ENCODE measurements at regions not wholly inside any gene's neighbourhood (a gene's known extent, or its start where the extent isn't known, plus 50 kb on each side); places are given as distances from the start of the nearest gene placed in this dataset.

GRCh38 chr22:48449466-48450187, 1378.0 kb downstream of the BRD1 start:
- TF ChIP-seq, protein P1, sequence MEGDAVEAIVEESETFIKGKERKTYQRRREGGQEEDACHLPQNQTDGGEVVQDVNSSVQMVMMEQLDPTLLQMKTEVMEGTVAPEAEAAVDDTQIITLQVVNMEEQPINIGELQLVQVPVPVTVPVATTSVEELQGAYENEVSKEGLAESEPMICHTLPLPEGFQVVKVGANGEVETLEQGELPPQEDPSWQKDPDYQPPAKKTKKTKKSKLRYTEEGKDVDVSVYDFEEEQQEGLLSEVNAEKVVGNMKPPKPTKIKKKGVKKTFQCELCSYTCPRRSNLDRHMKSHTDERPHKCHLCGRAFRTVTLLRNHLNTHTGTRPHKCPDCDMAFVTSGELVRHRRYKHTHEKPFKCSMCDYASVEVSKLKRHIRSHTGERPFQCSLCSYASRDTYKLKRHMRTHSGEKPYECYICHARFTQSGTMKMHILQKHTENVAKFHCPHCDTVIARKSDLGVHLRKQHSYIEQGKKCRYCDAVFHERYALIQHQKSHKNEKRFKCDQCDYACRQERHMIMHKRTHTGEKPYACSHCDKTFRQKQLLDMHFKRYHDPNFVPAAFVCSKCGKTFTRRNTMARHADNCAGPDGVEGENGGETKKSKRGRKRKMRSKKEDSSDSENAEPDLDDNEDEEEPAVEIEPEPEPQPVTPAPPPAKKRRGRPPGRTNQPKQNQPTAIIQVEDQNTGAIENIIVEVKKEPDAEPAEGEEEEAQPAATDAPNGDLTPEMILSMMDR (conservative IDR thresholded peaks at IDR 0.05; ENCODE audit: low read depth, low read length): no peak
- TF ChIP-seq EZH2 (IDR thresholded peaks at IDR 0.05; ENCODE audit: low read length, unreplicated experiment) (no peak), EZH2phosphoT487 (IDR thresholded peaks at IDR 0.05; ENCODE audit: borderline replicate concordance, low read length) (no peak)

All from PC-3 (cell line).